H1 (cell line): ENCODE measurements at regions not wholly inside any gene's neighbourhood (a gene's known extent, or its start where the extent isn't known, plus 50 kb on each side); places are given as distances from the start of the nearest gene placed in this dataset.

Source experiments
- CTCF ChIA-PET: fragments of 300-600 bp; sonication (Branson Sonifier 250); formaldehyde crosslinking; loops from one replicate; lab custom pipeline; 2021; ENCODE audit not compliant: partially characterized antibody; lab: Charles Lee
- POLR2A ChIA-PET: fragments of 300-600 bp; sonication (Branson Sonifier 250); formaldehyde crosslinking; loops from one replicate; lab custom pipeline; 2021; ENCODE audit warnings: inconsistent platforms; ENCODE audit not compliant: partially characterized antibody; lab: Charles Lee
- DNase-seq, 2 experiments: peaks; one replicate each; pipeline versions ENCODE4 v3.0.0 to v3.0.0-alpha.2; 2010 to 2022; ENCODE audit warnings: low spot score in 2 of 2, low read depth in 1 of 2, mixed read lengths in 1 of 2
- FAIRE-seq: peaks from 2 replicates; lab custom pipeline; 2011; peaks lifted over from hg19 to GRCh38; lab: Jason Lieb, UNC
- H2AFZ ChIP-seq: 2 replicates; pipeline ENCODE4 v1.8.1; 2012; ENCODE audit warnings: low read length, inconsistent platforms
- H2AK5ac ChIP-seq: 2 replicates; pipeline ENCODE4 v1.6.1; 2013; ENCODE audit warnings: low read depth, low read length
- H2BK120ac ChIP-seq: replicated peaks from 2 replicates; pipeline ENCODE3; 2013; ENCODE audit warnings: low read depth, low read length, inconsistent platforms
- H2BK12ac ChIP-seq: 2 replicates; pipeline ENCODE4 v1.6.1; 2013; ENCODE audit warnings: low read depth, low read length
- H2BK15ac ChIP-seq: 2 replicates; pipeline ENCODE4 v1.6.1; 2013; ENCODE audit warnings: low read length
- H2BK20ac ChIP-seq: 2 replicates; pipeline ENCODE4 v1.6.1; 2013; ENCODE audit warnings: low read length
- H2BK5ac ChIP-seq: 2 replicates; pipeline ENCODE4 v1.6.1; 2013; ENCODE audit warnings: low read depth, low read length
- H3K14ac ChIP-seq: 2 replicates; pipeline ENCODE4 v1.6.1; 2013; ENCODE audit warnings: inconsistent platforms; ENCODE audit not compliant: insufficient read length
- H3K18ac ChIP-seq: 2 replicates; pipeline ENCODE4 v1.6.1; 2013; ENCODE audit warnings: low read length; ENCODE audit errors: extremely low read depth
- H3K23ac ChIP-seq: 2 replicates; pipeline ENCODE4 v1.6.1; 2013; ENCODE audit warnings: inconsistent platforms; ENCODE audit not compliant: insufficient read length
- H3K23me2 ChIP-seq: 2 replicates; pipeline ENCODE4 v1.6.1; 2013; ENCODE audit warnings: low read depth, low read length
- H3K27ac ChIP-seq: 2 replicates; pipeline ENCODE4 v1.6.1; 2011; ENCODE audit warnings: low read depth, low read length, inconsistent platforms
- H3K27me3 ChIP-seq, 4 experiments: replicated peaks in 1 of 4; 1 replicate in 1 of 4; 2 replicates in 3 of 4; pipeline versions ENCODE4 v1.6.1 to v1.8.1; 2011 to 2013; ENCODE audit warnings: low read length in 3 of 4, mild to moderate bottlenecking in 3 of 4, inconsistent platforms in 2 of 4, mixed read lengths in 2 of 4, moderate library complexity in 1 of 4; ENCODE audit not compliant: control insufficient read depth in 3 of 4, insufficient read depth in 3 of 4; ENCODE audit errors: extremely low read depth in 1 of 4
- H3K36me3 ChIP-seq, 4 experiments: 2 replicates each; pipeline versions ENCODE4 v1.6.1 to v1.8.1; 2011 to 2013; ENCODE audit warnings: mild to moderate bottlenecking in 4 of 4, low read length in 3 of 4, moderate library complexity in 2 of 4, control low read depth in 1 of 4, inconsistent platforms in 1 of 4; ENCODE audit not compliant: insufficient read depth in 4 of 4, control insufficient read depth in 2 of 4
- H3K4ac ChIP-seq: replicated peaks from 2 replicates; pipeline ENCODE3; 2013; ENCODE audit warnings: low read length, low read depth, mixed read lengths, inconsistent platforms; ENCODE audit not compliant: insufficient read length
- H3K4me1 ChIP-seq, 4 experiments: replicated peaks in 1 of 4; 1 replicate in 1 of 4; 2 replicates in 3 of 4; pipeline versions ENCODE4 v1.6.1 to v1.8.1; 2011 to 2013; ENCODE audit warnings: low read length in 3 of 4, inconsistent platforms in 2 of 4, mixed read lengths in 1 of 4; ENCODE audit not compliant: insufficient read depth in 4 of 4, control insufficient read depth in 3 of 4
- H3K4me2 ChIP-seq, 2 experiments: 2 replicates each; pipeline versions ENCODE4 v1.6.1 to v1.8.1; 2011 to 2013; ENCODE audit warnings: low read depth in 2 of 2, low read length in 2 of 2, control low read depth in 1 of 2, inconsistent platforms in 1 of 2, mild to moderate bottlenecking in 1 of 2; ENCODE audit not compliant: insufficient read depth in 1 of 2
- H3K4me3 ChIP-seq, 4 experiments: fragments of 200-600, 300-600 bp in 1 of 4; sonication (generic), shearing (Covaris generic), sonication (Bioruptor Twin) in 1 of 4; 2 replicates each; pipeline versions ENCODE4 v1.5.1 to v1.8.1; 2011 to 2016; ENCODE audit warnings: low read length in 4 of 4, low read depth in 3 of 4, control low read depth in 2 of 4, inconsistent platforms in 2 of 4, mild to moderate bottlenecking in 2 of 4, mixed read lengths in 1 of 4, moderate library complexity in 1 of 4; ENCODE audit not compliant: insufficient read depth in 2 of 4; ENCODE audit errors: extremely low read depth in 1 of 4
- H3K56ac ChIP-seq: replicated peaks from 2 replicates; pipeline ENCODE3; 2013; ENCODE audit warnings: low read depth, mild to moderate bottlenecking, mixed read lengths, low read length, inconsistent platforms; ENCODE audit not compliant: insufficient read length
- H3K79me1 ChIP-seq: 2 replicates; pipeline ENCODE4 v1.6.1; 2013; ENCODE audit warnings: low read depth, low read length, control low read depth
- H3K79me2 ChIP-seq, 2 experiments: 2 replicates each; pipeline versions ENCODE4 v1.6.1 to v1.8.1; 2012 to 2013; ENCODE audit warnings: low read length in 2 of 2, mild to moderate bottlenecking in 2 of 2, inconsistent platforms in 1 of 2; ENCODE audit not compliant: insufficient read depth in 2 of 2, control insufficient read depth in 1 of 2
- H3K9ac ChIP-seq, 4 experiments: replicated peaks in 1 of 4; 1 replicate in 1 of 4; 2 replicates in 3 of 4; pipeline versions ENCODE4 v1.6.1 to v1.8.1; 2011 to 2013; ENCODE audit warnings: low read depth in 3 of 4, low read length in 3 of 4, control low read depth in 2 of 4, mild to moderate bottlenecking in 2 of 4, moderate library complexity in 2 of 4, inconsistent platforms in 1 of 4; ENCODE audit errors: extremely low read depth in 1 of 4
- H3K9me3 ChIP-seq, 2 experiments: 2 replicates each; pipeline versions ENCODE4 v1.6.1 to v1.8.1; 2012 to 2013; ENCODE audit warnings: mild to moderate bottlenecking in 2 of 2, moderate library complexity in 2 of 2, control low read depth in 1 of 2, inconsistent platforms in 1 of 2, low read depth in 1 of 2, low read length in 1 of 2, mixed read lengths in 1 of 2; ENCODE audit not compliant: insufficient read depth in 2 of 2
- H4K20me1 ChIP-seq, 2 experiments: replicated peaks in 1 of 2; 2 replicates each; pipeline versions ENCODE3 to v1.8.1; 2011 to 2013; ENCODE audit warnings: inconsistent platforms in 2 of 2, low read length in 2 of 2, mild to moderate bottlenecking in 1 of 2; ENCODE audit not compliant: insufficient read depth in 2 of 2, control insufficient read depth in 1 of 2
- H4K5ac ChIP-seq: 2 replicates; pipeline ENCODE4 v1.6.1; 2013; ENCODE audit warnings: low read length, low read depth, mixed read lengths, inconsistent platforms; ENCODE audit not compliant: insufficient read length
- H4K8ac ChIP-seq: 2 replicates; pipeline ENCODE4 v1.8.0; 2013; ENCODE audit warnings: mild to moderate bottlenecking, moderate library complexity, low read length, inconsistent platforms; ENCODE audit not compliant: insufficient read depth; ENCODE audit errors: extremely low read depth
- H4K91ac ChIP-seq: replicated peaks from 2 replicates; pipeline ENCODE3; 2013; ENCODE audit warnings: low read length, mixed read lengths, inconsistent platforms; ENCODE audit not compliant: insufficient read length
- BACH1 ChIP-seq: IDR thresholded peaks from 2 replicates; pipeline ENCODE4 v1.6.1; 2012; ENCODE audit warnings: low read length, improper control_type of control experiment
- BCL11A ChIP-seq, 2 experiments: IDR thresholded peaks; one replicate each; pipeline ENCODE4 v1.6.1; 2011; ENCODE audit warnings: low read depth in 2 of 2, low read length in 2 of 2, mild to moderate bottlenecking in 2 of 2
- CHD1 ChIP-seq: IDR thresholded peaks from 2 replicates; pipeline ENCODE4 v1.6.1; 2012; ENCODE audit warnings: low read depth, low read length, improper control_type of control experiment
- MAFK ChIP-seq: IDR thresholded peaks from 2 replicates; pipeline ENCODE4 v1.6.1; 2012; ENCODE audit warnings: low read depth, mild to moderate bottlenecking, improper control_type of control experiment, low read length
- RAD21 ChIP-seq, 2 experiments: IDR thresholded peaks in 1 of 2; conservative IDR thresholded peaks in 1 of 2; 2 replicates each; pipeline ENCODE4 v1.6.1; 2011; ENCODE audit warnings: low read depth in 2 of 2, low read length in 2 of 2, improper control_type of control experiment in 1 of 2, inconsistent platforms in 1 of 2, mild to moderate bottlenecking in 1 of 2, moderate library complexity in 1 of 2
- SIN3A ChIP-seq, 2 experiments: IDR thresholded peaks in 1 of 2; conservative IDR thresholded peaks in 1 of 2; 2 replicates each; pipeline ENCODE4 v1.6.1; 2011 to 2012; ENCODE audit warnings: low read length in 2 of 2, improper control_type of control experiment in 1 of 2, low read depth in 1 of 2, mild to moderate bottlenecking in 1 of 2
- ZNF274 ChIP-seq: IDR thresholded peaks from 2 replicates; pipeline ENCODE4 v1.7.0; 2012; ENCODE audit warnings: low read length, borderline replicate concordance; ENCODE audit errors: extremely low read depth
- WGBS, 2 experiments: shearing (Covaris generic) in 1 of 2; methylation state at CpG; one replicate each; pipeline versions ENCODE4 v1.1.6 to v1.1.7; 2013 to 2015; ENCODE audit warnings: low lambda C conversion rate in 2 of 2, mixed read lengths in 2 of 2, inconsistent platforms in 1 of 2, low coverage in 1 of 2, missing lambda C conversion rate in 1 of 2; ENCODE audit not compliant: insufficient replicate concordance in 2 of 2, insufficient coverage in 1 of 2, insufficient read length in 1 of 2; ENCODE audit errors: extremely low coverage in 1 of 2, missing lambda C conversion rate in 1 of 2; 5-methylcytosine and 5-hydroxymethylcytosine counted together

- no peaks in the 10 kb centered on the region for H3K27me3 ChIP-seq
- H4K5ac ChIP-seq = no peak overlapping the region
- H2BK12ac ChIP-seq = no peak overlapping the region
- H2BK15ac ChIP-seq = no peak overlapping the region
- no peaks in the 10 kb centered on the region; a peak in 1 of 4 replicates for H3K9me3 ChIP-seq
- no peak overlapping the region for H2AK5ac ChIP-seq
- no peak overlapping the region for H3K4me3 ChIP-seq
- WGBS, 2 experiments = 95% methylated on average over 2 of the region's 2 CpGs; no CpG with 5 or more reads in 1 of the 2 experiments
- POLR2A ChIA-PET = no interaction called here
- H3K9ac ChIP-seq = no peak overlapping the region
- H3K14ac ChIP-seq = no peak overlapping the region
- no peak overlapping the region for H2AFZ ChIP-seq
- H2BK120ac ChIP-seq = no peak overlapping the region
- CTCF ChIA-PET = no interaction called here
- no peak overlapping the region for H3K23ac ChIP-seq
- no peaks in the 10 kb centered on the region for H3K79me2 ChIP-seq
- DNase-seq (no peak), FAIRE-seq (no peak)
- no peak overlapping the region for H3K4ac ChIP-seq
- H3K27ac ChIP-seq = no peak overlapping the region
- no peaks in the 10 kb centered on the region for H4K20me1 ChIP-seq
- no peak overlapping the region for H3K18ac ChIP-seq
- no peak overlapping the region for H2BK20ac ChIP-seq
- no peaks in the 10 kb centered on the region for H3K23me2 ChIP-seq
- H4K8ac ChIP-seq = no peak overlapping the region
- H2BK5ac ChIP-seq = no peak overlapping the region
- H3K79me1 ChIP-seq = no peaks in the 10 kb centered on the region
- H3K36me3 ChIP-seq = no peaks in the 10 kb centered on the region
- H3K56ac ChIP-seq = no peak overlapping the region
- H4K91ac ChIP-seq = no peak overlapping the region
- peaks cover 0 to 5% (median 2%) of the 10 kb centered on the region in 4 experiments; a peak in 3 of 7 replicates for H3K4me1 ChIP-seq
- H3K4me2 ChIP-seq = no peak overlapping the region
- TF ChIP-seq CHD1 (no peak), BCL11A (IDR thresholded peaks at IDR 0.05; ENCODE audit: low read depth in 2 of 2, low read length in 2 of 2) (no peak), RAD21 (IDR thresholded peaks at IDR 0.05 in 1 of 2, conservative IDR thresholded peaks at IDR 0.05 in 1 of 2; ENCODE audit: low read depth in 2 of 2, low read length in 2 of 2) (no peak), ZNF274 (no peak), SIN3A (conservative IDR thresholded peaks at IDR 0.05 in 1 of 2, IDR thresholded peaks at IDR 0.05 in 1 of 2; ENCODE audit: low read depth in 1 of 2, low read length in 2 of 2) (no peak), MAFK (0 out of 2 replicates have a peak, but pooled peaks have one; percentile 16), BACH1 (no peak)
- TF ChIP-seq, all 59 proteins: peak for 1
Measured at GRCh38 chr2:21860907-21861306, 737.1 kb downstream of the TDRD15 start.
